ENCODE measurements at regions not wholly inside any gene's neighbourhood (a gene's known extent, or its start where the extent isn't known, plus 50 kb on each side); places are given as distances from the start of the nearest gene placed in this dataset.
"Not testable (repeated sequence)": the region's sequence is repeated elsewhere in the genome, so short reads cannot be mapped to it uniquely, and the experiment has no call there.

DNA sequence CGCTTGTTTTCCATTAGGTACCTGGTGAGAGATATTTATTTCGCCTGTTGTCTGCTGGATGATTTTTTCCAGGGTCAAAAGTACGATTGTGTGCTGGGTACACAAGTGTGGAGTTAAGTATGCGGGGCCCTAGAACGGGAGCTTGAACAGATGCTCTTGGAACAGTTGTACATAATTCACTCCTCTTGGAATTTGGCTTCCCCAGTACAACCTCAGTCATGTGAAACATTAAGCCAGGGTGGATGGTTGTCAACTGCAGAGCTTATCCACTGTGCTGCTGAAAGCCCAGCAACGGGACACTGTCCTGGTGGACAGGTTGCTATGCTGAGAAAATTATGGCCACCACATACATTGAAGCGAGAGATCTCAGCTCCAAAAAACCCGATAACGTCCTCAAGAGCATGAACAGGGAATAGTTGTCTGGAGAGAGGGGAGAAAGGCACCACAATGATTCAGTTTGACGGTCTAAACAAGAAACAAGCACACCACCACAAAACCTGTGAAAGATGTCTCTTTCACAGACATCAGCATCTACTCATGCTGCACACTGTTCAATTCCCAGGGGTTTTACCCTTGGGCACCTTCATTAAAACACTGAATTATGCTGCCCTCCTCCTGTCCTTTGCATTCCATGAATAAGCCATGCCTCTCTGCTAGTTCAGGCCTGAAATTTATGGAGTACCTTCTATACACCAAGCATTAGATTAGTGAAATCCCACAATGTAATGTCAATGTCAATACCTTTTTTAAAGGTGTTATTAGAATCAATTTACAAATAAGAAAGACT is 176.8 kb upstream of the TRIB2 start:
- DNase-seq (ENCODE audit: low read depth, low spot score): no peak

DNA sequence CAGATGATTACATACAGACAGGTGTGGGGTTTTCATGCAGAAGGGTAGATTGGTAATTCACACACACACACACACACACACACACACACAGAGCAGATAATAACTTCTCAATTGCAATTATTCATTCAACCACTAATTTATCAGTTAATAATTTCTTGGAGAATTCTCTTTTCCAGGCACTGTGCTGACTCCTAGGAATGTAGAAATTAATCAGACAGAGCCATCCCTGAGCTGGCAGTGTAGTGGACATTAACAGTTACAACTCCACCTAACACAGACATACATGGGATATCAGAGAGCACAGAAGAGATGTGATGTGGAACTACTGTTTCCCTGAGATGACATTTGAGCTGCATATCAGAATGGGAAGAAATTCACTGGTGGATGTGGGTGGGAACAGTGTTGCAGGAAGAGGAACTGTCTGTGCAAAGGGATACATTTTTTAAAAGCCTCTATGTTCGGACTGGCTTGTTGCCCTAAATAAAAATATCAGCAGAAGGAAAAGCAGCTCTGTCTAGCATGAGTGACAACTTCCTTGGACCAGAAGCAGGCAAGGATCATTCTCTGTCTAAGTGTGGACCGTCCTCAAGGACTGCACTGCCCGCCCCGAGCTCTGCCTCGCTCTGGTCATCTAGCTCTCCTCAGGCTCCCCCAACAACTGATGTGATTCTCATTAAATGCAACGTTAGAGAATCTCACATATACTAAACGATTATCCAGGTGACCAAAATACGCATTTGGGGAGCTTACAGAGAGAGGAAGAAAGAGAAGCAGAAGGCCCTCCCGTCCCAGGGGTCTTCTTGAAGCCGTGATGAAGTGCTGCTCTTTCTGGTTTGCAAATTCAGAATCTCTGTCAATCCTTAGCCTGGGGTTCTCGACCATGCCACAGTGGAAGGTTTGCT is 173.4 kb upstream of the TRIB2 start:
- no peak for DNase-seq (ENCODE audit: low read depth, low spot score)

DNA sequence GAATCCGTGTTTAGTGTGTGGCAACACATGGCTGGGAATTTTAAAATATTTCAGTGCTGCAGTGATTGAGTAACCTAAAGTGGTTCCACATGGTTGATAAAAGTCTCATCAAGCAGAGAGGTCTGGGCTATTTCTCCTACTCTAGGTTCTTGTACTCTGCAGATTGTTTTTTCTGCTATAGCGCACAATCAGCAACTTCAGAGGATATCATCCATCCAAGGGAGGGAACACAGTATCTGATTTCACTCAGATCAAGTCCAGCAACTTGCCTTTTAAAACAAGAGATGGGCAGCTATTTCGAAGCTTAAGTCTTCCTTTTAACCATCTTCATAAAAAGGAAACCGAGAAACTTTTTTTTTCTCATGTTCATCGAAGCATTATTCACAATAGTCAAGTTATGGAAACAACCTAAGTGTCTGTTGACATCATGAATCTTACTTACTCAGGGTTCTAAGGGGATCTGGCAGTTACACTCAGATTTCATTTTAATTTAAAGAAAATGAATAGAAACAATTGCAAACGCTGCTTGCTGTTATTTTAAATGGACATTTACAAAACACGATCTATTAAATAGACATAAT is 172.7 kb upstream of the TRIB2 start:
- no peak for DNase-seq (ENCODE audit: low read depth, low spot score)

DNA sequence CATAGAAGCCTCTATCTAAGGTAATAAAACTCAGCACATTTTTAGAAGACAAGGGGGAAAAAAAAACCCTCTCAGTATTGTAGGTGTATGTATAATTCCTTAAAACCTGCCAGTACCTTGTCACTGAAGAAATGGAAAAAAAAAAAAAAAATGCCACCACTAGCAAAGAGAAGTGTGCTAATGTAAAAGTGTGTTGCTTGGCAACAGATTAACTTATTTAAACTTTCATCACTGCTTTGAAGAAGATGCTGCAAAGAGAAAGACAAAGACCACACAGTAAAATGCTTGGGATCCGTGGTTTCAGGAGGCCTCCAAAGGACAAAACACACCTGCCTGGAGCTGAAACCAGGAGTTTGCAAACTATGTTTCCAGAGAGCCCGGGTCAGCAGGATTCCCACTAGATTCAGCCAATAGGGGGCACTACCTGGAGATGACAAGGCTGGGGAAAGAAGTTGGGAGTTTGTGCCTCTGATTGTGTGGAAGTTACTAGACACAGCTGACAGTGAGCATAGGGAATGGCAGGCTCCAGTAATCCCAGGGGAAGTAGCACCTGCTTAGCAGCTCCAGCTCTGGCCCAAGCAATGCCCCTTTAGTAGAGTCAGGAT is 169.1 kb upstream of the TRIB2 start:
- no peak for DNase-seq (ENCODE audit: low read depth, low spot score)

DNA sequence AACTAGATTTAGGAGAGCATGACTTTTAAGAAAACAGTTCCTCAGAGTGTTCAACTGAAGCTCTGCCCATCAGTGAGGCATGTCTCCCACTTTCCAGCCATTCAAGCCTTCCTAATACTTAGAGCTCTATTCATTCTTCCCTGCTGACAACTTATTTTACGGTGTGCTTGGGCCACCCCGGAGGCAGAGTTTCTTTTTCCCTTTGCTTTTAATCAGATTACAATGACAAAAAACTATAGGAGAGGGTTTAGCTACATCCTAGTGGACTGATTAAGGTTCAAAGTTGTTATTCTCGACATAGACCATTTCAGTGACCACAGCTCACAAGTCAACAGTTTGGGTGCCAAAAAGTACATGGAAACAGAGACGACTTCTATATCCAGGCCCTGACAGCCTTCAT is 167.8 kb upstream of the TRIB2 start:
- DNase-seq (ENCODE audit: low read depth, low spot score): no peak

DNA sequence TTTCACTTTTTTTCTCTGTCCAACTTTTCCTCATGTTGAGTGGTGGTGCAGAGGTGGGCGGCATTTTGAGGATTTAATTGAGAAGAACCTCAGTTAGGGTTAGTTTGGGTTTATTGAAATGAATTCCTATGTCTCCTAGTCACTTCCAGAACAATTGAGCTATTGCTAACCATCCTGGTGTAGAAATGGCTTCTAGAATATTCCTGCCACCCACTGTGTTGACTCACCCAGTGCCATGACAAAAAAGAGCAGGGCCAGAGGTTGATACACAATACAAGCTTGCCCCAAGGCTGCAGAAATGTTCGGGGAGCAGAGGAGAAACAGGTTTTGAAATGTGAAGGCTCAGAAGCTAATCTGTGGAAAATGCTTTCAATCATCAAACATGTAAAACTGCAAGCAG is 167.1 kb upstream of the TRIB2 start:
- no peak for DNase-seq (ENCODE audit: low read depth, low spot score)

DNA sequence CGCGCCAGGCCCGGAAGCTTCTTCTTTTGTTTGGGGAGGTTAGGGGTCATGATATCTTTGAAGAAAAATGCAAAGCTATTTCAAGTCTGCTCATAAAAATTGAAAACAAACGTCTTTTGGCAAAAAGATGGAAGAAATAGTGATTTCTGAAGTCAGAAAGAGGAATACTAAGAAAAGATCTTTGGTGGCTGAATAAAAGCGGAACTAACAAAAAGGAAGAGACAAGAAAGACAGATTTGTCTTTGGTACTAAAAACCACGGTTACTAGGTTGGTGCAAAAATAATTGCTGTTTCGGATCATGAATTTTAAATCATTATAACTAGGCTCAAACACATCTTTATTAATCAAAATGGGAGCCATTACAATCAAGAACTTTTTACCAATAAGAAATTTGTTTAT is 164.6 kb upstream of the TRIB2 start:
- no peak for DNase-seq (ENCODE audit: low read depth, low spot score)

DNA sequence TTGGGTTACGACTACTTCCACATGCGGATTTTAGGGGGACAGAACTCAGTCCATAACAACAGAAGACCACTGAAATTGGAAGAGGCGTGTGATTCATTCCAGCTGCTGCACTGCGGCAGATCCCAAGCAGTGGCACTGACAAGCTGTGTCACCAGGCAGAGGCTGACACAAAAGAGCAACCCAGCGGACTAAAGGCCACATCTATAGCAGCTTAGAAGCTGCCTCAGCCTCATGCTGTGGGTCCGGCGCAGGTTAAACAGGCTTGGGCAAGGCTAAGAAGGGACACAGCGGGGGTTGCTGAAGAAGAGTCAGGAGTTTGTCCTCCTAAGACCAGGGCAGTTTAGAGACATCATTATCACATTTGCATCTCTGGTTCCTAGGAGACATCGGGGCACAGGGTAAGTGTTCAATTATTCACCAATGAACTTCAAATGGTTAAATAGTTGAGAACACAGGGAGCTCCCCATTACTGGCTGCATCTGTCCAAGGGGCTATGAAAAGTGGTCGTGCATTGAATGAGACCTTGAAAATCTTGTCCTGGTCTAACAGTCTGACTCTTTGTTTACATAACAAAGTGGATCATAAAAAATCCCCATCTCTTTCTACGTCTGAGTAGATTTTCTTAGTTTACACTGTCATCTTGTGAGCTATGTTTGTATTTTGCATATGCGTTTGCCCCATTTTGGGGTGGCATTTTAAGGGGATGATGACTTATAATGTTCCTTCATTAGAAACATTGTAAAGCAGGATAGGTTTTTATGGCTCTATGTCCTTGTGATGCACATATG is 162.3 kb upstream of the TRIB2 start:
- no peak for DNase-seq (ENCODE audit: low read depth, low spot score)

DNA sequence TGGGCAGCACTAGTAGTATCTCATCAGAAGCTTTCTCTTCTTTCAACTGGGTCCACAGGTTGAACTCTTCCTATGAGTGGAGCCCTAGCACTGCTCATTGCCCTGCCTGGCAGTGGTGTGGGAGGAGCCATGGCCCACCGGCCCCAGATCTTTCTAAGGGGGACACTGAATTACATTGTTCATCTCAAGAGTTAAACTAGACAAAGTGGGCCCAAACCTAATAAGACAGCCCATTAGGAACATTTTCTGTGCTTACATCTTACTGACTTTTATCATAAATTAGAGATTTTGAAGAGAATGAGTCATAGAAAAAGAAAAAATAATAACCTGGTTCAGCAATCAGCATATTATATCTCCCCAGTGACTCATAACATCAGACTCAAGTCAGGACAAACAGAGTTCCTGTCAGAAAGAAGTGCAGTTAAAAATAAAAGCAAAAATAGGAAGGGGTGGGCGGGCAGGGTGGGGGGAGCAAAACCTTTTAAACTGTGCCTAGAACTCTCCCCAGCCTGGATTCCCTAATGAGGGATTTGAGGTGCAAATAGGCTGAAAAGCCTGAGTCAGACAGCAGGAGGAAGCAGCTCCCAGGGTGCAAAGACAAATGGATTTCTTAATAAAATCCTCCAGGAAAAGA is 161.6 kb upstream of the TRIB2 start:
- DNase-seq (ENCODE audit: low read depth, low spot score): no peak

DNA sequence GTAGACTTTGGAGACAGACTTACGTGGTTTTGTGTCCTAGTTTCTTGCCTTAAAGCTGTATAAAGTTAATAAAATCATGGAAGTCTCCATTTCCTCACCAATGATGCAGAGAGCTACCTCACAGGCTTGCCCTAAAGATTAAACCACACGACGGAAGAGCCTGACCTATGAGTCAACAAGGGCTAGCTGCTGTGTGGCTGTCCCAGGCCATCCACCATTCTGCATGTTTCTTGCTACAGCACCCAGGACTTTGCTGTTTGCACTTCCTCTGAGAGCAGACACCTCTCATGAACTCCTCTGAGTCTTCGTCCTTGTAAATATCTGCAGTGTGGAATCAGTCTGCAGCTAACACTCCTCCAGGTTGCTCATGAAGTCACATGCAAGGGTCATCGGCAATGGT is 160.0 kb upstream of the TRIB2 start:
- no peak for DNase-seq (ENCODE audit: low read depth, low spot score)

DNA sequence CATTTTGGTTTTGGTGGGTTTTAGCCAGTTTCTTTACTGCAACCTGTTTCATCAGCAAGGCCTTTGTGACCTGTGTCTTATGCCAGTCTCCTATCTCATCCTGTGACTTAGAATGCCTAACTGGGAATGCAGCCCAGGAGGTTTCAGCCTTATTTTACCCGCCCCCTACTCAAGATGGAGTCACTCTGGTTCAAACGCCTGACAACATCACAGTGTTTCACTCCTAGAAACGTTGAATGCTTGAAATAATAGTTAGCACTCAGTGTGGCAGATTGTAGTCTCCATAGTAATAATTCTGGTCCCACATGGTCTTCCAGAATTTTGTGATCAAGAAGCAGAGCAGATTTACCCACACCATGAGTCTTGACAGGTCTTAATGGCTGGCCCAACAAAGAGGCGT is 159.0 kb upstream of the TRIB2 start:
- no peak for DNase-seq (ENCODE audit: low read depth, low spot score)

DNA sequence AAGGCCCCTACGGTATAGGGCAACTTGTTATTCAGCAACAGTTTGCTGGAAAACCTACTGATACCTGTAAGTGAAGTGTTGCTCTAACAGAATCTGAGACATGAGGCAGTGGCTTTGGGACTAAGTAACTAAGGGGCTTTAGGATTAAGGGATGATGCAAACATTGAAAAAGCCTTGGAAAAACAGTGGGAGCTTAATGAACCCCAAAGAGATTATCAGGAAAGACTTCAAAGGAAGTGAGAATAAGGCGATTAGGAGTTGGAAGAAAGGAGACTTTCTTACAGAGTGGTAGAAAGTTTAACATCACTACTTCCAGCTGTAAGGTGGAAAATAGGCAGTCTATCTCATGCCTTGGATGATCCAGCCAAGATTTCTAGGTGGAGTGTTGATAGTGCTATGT is 158.2 kb upstream of the TRIB2 start:
- no peak for DNase-seq (ENCODE audit: low read depth, low spot score)

DNA sequence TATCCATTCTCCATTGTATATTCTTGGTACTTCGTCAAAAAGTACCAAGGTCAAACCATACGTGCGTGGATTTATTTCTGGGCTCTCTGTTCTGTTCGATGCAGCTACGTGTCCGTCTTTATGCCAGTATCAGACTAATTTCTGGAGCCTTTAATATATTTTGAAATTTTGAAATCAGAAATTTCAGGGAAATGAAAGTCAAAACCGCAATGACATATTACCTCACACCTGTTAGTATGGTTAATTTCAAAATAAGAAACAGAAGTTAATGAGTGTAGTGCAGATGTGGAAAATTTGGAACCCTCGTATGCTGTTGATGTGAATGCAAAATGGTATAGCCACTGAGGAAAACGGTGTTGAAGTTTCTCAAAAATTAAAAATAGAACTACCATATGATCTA is 156.1 kb upstream of the TRIB2 start:
- DNase-seq (ENCODE audit: low read depth, low spot score): no peak

DNA sequence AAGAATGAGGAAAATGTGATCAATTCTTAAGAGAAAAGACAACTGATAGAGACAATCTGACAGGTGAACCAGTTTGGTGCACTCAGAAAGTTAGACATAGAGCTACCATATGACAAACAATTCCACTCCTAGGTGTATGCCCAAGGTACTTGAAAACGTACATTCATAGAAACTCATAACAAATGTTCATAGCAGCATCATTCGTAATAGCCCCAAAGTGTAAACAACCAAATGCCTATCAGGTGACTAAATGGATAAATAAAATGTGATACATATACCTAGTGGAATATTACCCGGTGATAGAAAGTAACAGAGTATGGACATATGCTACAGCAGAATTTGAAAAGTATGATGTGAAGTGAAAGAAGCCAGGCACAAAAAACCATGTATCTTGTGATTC is 149.3 kb upstream of the TRIB2 start:
- no peak for DNase-seq (ENCODE audit: low read depth, low spot score)

DNA sequence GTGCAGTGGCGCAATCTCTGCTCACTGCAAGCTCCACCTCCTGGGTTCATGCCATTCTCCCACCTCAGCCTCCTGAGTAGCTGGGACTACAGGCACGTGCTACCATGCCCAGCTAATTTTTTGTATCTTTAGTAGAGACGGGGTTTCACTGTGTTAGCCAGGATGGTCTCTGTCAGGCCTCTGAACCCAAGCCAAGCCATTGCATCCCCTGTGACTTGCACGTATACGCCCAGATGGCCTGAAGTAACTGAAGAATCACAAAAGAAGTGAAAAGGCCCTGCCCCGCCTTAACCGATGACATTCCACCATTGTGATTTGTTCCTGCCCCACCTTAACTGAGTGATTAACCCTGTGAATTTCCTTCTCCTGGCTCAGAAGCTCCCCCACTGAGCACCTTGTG is 147.2 kb upstream of the TRIB2 start:
- not testable (repeated sequence) for DNase-seq (ENCODE audit: low read depth, low spot score)

DNA sequence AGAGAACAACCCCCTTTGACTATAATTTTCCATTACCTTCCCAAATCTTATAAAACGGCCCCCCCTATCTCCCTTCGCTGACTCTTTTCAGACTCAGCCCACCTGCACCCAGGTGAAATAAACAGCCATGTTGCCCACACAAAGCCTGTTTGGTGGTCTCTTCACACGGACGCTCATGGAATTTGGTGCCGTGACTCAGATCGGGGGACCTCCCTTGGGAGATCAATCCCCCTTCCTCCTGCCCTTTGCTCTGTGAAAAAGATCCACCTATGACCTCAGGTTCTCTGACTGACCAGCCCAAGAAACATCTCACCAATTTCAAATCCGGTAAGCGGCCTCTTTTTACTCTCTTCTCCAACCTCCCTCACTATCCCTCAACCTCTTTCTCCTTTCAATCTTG is 146.8 kb upstream of the TRIB2 start:
- not testable (repeated sequence) for DNase-seq (ENCODE audit: low read depth, low spot score)

DNA sequence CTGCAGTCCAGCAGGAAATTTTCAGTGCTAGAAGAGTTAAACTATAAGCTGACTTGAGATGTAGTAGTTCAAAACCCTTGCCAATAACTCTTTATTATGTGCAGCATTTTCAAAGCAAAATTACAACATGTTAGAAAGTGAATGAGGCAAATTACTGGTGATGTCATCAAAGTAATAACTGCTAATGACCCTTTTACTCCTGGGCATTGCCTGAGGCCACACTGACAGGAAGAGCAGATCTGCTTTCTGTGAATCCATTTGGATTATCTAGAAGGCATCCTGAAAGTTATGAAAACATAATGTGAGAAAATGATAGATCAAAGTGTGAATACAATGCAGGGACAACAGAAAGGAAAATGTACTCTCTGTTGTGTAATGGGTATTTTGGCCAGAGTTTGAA is 139.6 kb upstream of the TRIB2 start:
- no peak for DNase-seq (ENCODE audit: low read depth, low spot score)

DNA sequence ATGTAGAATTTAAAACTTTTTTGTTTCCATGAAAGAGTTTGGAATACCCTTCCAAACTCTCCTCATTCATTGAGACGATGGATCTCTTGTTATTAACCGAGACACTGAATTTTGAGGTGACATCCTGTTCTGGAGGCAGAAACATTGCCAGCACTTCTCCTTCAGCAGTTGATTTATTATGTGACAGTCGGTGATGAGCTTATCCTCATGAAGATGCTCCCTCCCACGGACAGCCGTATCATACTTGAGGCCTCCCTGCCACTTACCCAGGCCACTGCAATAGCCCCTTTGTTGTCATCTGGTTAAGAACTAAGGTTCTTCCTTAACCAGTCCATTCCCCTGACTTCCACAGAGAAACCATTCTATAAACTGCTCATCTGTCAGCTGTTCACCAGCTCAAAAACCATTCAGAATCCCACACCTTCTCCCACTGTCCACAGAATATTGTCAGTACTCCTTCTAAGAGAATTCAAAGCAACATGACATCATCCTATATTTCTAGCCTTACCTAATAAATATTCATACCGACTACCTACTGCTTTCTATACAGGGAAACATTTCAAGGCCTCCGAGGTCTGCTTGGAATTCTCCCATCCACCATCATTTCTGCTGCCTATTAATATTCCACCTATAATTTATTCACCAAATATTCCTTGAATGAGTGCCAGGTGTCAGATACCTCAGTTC is 139.0 kb upstream of the TRIB2 start:
- DNase-seq (ENCODE audit: low read depth, low spot score): no peak

DNA sequence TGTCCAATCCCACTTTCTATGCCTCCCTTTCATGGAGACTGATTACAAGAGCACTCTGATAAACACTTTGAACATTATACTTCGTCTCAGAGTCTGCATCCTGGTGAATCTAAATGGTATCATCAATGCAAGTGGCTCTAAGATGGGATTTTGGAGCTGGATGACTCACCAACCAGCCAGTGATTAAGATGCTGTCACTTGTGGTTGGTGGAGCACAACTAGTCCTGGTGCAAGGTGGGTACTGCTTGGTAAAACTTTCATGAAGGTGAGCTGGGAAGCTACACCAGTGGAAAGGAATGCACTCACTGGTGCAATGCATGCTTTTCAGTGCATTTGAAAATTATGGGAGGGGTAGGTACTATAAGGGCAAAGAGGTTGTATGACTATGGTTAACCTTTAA is 137.7 kb upstream of the TRIB2 start:
- DNase-seq (ENCODE audit: low read depth, low spot score): no peak

DNA sequence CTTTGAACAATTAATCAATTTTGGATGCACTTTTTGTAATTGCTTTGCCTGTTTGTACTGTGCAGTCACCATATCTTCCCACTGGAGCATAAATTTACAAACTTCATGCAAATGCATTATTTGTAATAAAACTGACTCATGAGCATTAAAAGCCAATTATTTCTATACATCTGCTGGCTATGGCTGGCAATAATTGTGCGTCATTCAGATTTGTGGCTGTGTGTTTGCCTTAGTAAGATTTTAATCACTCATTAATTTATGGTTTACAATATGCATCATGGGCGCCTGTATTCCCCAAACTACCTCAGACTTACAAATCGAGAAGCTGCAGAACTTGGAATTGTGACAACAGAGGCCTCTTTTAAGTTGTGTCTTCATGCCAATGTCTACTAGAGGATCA is 132.4 kb upstream of the TRIB2 start:
- DNase-seq (ENCODE audit: low read depth, low spot score): no peak
